Astrocyte (in vitro differentiated cells and primary cell): ENCODE measurements at regions not wholly inside any gene's neighbourhood (a gene's known extent, or its start where the extent isn't known, plus 50 kb on each side); places are given as distances from the start of the nearest gene placed in this dataset.

ENCODE experiments used
- DNase-seq: peaks from one replicate; pipeline ENCODE4 v3.0.0-alpha.2; 2010; ENCODE audit warnings: low read depth
- FAIRE-seq: peaks from 2 replicates; lab custom pipeline; 2011; peaks lifted over from hg19 to GRCh38; lab: Jason Lieb, UNC
- H2AFZ ChIP-seq: 2 replicates; pipeline ENCODE4 v1.6.0; 2012; ENCODE audit warnings: low read depth, low read length, inconsistent platforms
- H3K27ac ChIP-seq: 2 replicates; pipeline ENCODE4 v1.5.1; 2011; ENCODE audit warnings: low read depth, low read length, inconsistent platforms
- H3K27me3 ChIP-seq: 2 replicates; pipeline ENCODE4 v1.6.0; 2011; ENCODE audit warnings: low read length, inconsistent platforms; ENCODE audit not compliant: insufficient read depth
- H3K36me3 ChIP-seq: 2 replicates; pipeline ENCODE4 v1.5.1; 2011; ENCODE audit warnings: low read length, inconsistent platforms; ENCODE audit not compliant: insufficient read depth
- H3K4me1 ChIP-seq: 2 replicates; pipeline ENCODE4 v1.5.1; 2011; ENCODE audit warnings: low read length, inconsistent platforms; ENCODE audit not compliant: insufficient read depth
- H3K4me2 ChIP-seq: 2 replicates; pipeline ENCODE4 v1.6.0; 2012; ENCODE audit warnings: low read length, inconsistent platforms
- H3K4me3 ChIP-seq: 2 replicates; pipeline ENCODE4 v1.5.1; 2011; ENCODE audit warnings: low read depth, mild to moderate bottlenecking, low read length, inconsistent platforms; ENCODE audit not compliant: insufficient read depth
- H3K79me2 ChIP-seq: 2 replicates; pipeline ENCODE4 v1.6.0; 2012; ENCODE audit warnings: mild to moderate bottlenecking, low read length, inconsistent platforms; ENCODE audit not compliant: insufficient read depth
- H3K9ac ChIP-seq: 2 replicates; pipeline ENCODE4 v1.6.0; 2012; ENCODE audit warnings: mild to moderate bottlenecking, low read length, inconsistent platforms
- H3K9me3 ChIP-seq: 2 replicates; pipeline ENCODE4 v1.5.1; 2012; ENCODE audit warnings: low read depth, mild to moderate bottlenecking, low read length, inconsistent platforms; ENCODE audit not compliant: insufficient read depth
- H4K20me1 ChIP-seq: 2 replicates; pipeline ENCODE4 v1.6.0; 2012; ENCODE audit warnings: low read length, inconsistent platforms; ENCODE audit not compliant: insufficient read depth
- H3K27ac Mint-ChIP-seq: one replicate; pipeline ENCODE4 v1.8.0; 2021; ENCODE audit warnings: mild to moderate bottlenecking, mixed read lengths; ENCODE audit not compliant: unreplicated experiment
- H3K27me3 Mint-ChIP-seq: one replicate; pipeline ENCODE4 v1.8.0; 2021; ENCODE audit warnings: low read depth, mixed read lengths; ENCODE audit not compliant: unreplicated experiment
- H3K36me3 Mint-ChIP-seq: one replicate; pipeline ENCODE4 v1.8.0; 2021; ENCODE audit warnings: low read depth, mixed read lengths; ENCODE audit not compliant: unreplicated experiment
- H3K4me1 Mint-ChIP-seq: one replicate; pipeline ENCODE4 v1.8.0; 2021; ENCODE audit warnings: low read depth, mixed read lengths; ENCODE audit not compliant: unreplicated experiment
- H3K4me3 Mint-ChIP-seq: one replicate; pipeline ENCODE4 v1.8.0; 2021; ENCODE audit warnings: mild to moderate bottlenecking, moderate library complexity, mixed read lengths; ENCODE audit not compliant: unreplicated experiment
- H3K9me3 Mint-ChIP-seq: one replicate; pipeline ENCODE4 v1.8.0; 2021; ENCODE audit warnings: mild to moderate bottlenecking, mixed read lengths; ENCODE audit not compliant: unreplicated experiment
- CTCF ChIP-seq: IDR thresholded peaks from 2 replicates; pipeline ENCODE4 v1.5.1; 2011; ENCODE audit warnings: low read depth, mild to moderate bottlenecking, inconsistent platforms, low read length, moderate library complexity; ENCODE audit not compliant: insufficient read depth
- EZH2 ChIP-seq: IDR thresholded peaks from 2 replicates; pipeline ENCODE4 v1.6.1; 2012; ENCODE audit warnings: mild to moderate bottlenecking, low read length, inconsistent platforms; ENCODE audit not compliant: insufficient read depth

GRCh38 chr1:5419501-5419900 is 572.7 kb downstream of the NPHP4 start:
- no peaks in the 10 kb centered on the region for H3K4me1 Mint-ChIP-seq
- no peak overlapping the region for H3K4me3 ChIP-seq
- TF ChIP-seq EZH2: no peak
- no peak for TF ChIP-seq CTCF
- H2AFZ ChIP-seq: no peak overlapping the region
- H3K4me1 ChIP-seq: no peaks in the 10 kb centered on the region
- H3K27me3 ChIP-seq: no peaks in the 10 kb centered on the region
- no peaks in the 10 kb centered on the region for H3K36me3 ChIP-seq
- DNase-seq (no peak), FAIRE-seq (no peak)
- no peaks in the 10 kb centered on the region for H3K9me3 Mint-ChIP-seq
- no peaks in the 10 kb centered on the region for H3K36me3 Mint-ChIP-seq
- H3K9ac ChIP-seq: no peak overlapping the region
- no peak overlapping the region for H3K27ac Mint-ChIP-seq
- H3K9me3 ChIP-seq: no peaks in the 10 kb centered on the region
- H3K27me3 Mint-ChIP-seq: peaks cover 67% of the 10 kb centered on the region
- H3K27ac ChIP-seq: no peak overlapping the region
- H3K4me2 ChIP-seq: no peak overlapping the region
- no peaks in the 10 kb centered on the region for H4K20me1 ChIP-seq
- H3K79me2 ChIP-seq: no peaks in the 10 kb centered on the region
- H3K4me3 Mint-ChIP-seq: no peak overlapping the region

GRCh38 chr1:5416518-5416917 is 575.7 kb downstream of the NPHP4 start:
- H3K9me3 ChIP-seq: peaks cover 8% of the 10 kb centered on the region
- Mint-ChIP-seq H3K4me1 (peaks cover 2% of the 10 kb centered on the region), H3K27ac (no peak overlapping the region), H3K27me3 (peaks cover 64% of the 10 kb centered on the region), H3K9me3 (no peaks in the 10 kb centered on the region), H3K4me3 (no peak overlapping the region), H3K36me3 (no peaks in the 10 kb centered on the region)
- no peak overlapping the region for H3K9ac ChIP-seq
- H3K27ac ChIP-seq: no peak overlapping the region
- no peak overlapping the region for H3K4me3 ChIP-seq
- H4K20me1 ChIP-seq: no peaks in the 10 kb centered on the region
- H3K79me2 ChIP-seq: no peaks in the 10 kb centered on the region
- no peaks in the 10 kb centered on the region for H3K36me3 ChIP-seq
- no peak for TF ChIP-seq EZH2
- FAIRE-seq (no peak), DNase-seq (no peak)
- no peak overlapping the region for H3K4me2 ChIP-seq
- no peak overlapping the region for H2AFZ ChIP-seq
- no peaks in the 10 kb centered on the region for H3K27me3 ChIP-seq
- H3K4me1 ChIP-seq: no peaks in the 10 kb centered on the region

GRCh38 chr1:5415606-5416005 is 576.6 kb downstream of the NPHP4 start:
- Mint-ChIP-seq H3K27me3 (peaks cover 61% of the 10 kb centered on the region), H3K4me1 (peaks cover 2% of the 10 kb centered on the region), H3K27ac (no peak overlapping the region), H3K4me3 (no peak overlapping the region), H3K9me3 (no peaks in the 10 kb centered on the region), H3K36me3 (no peaks in the 10 kb centered on the region)
- Histone ChIP-seq H3K79me2 (no peaks in the 10 kb centered on the region), H3K4me2 (no peak overlapping the region), H3K9ac (no peak overlapping the region), H3K27me3 (no peaks in the 10 kb centered on the region), H3K4me3 (no peak overlapping the region), H2AFZ (no peak overlapping the region), H3K27ac (no peak overlapping the region), H4K20me1 (no peaks in the 10 kb centered on the region), H3K9me3 (peaks cover 8% of the 10 kb centered on the region), H3K36me3 (no peaks in the 10 kb centered on the region), H3K4me1 (no peaks in the 10 kb centered on the region)
- TF ChIP-seq EZH2: no peak
- no peak for TF ChIP-seq CTCF
- DNase-seq (no peak), FAIRE-seq (no peak)
